ENCODE measurements at regions not wholly inside any gene's neighbourhood (a gene's known extent, or its start where the extent isn't known, plus 50 kb on each side); places are given as distances from the start of the nearest gene placed in this dataset.

DNA sequence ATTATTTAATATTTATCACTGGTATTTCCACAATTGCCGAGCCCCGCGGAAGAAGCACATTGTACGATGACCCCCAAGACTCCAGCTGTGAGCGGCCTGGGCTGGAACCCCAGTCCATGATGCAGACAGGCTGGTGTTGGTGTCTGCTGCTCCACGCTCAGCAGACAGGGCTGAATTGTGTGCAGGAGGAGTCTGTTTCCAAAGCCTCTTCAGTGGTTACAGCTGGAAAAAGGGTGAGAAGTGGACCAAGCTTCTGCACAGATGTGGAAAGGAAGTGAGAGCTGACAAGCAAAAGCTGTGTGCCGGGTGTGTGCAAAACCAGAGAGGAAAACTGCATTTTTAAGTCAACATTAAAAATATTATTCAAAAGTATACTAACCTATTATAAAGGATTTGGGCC lies 500.4 kb downstream of the GALR1 start:
- TF ChIP-seq POLR2A (IDR thresholded peaks at IDR 0.05; ENCODE audit: low read depth, low read length) (no peak), POLR2AphosphoS5 (IDR thresholded peaks at IDR 0.05; ENCODE audit: low read depth, low read length) (no peak)

All from GM12892 (cell line).